Loucy (cell line): ENCODE measurements at regions not wholly inside any gene's neighbourhood (a gene's known extent, or its start where the extent isn't known, plus 50 kb on each side); places are given as distances from the start of the nearest gene placed in this dataset.
"Not testable (repeated sequence)": the region's sequence is repeated elsewhere in the genome, so short reads cannot be mapped to it uniquely, and the experiment has no call there.

ENCODE experiments used
- H2AFZ ChIP-seq: fragments of 200-600 bp; sonication (generic); 2 replicates; pipeline ENCODE4 v1.6.0; 2016; ENCODE audit warnings: antibody characterized with exemption, mild to moderate bottlenecking, low read length, moderate library complexity
- H3F3A ChIP-seq: fragments of 200-600 bp; 2 replicates; pipeline ENCODE4 v1.6.0; 2016; ENCODE audit warnings: antibody characterized with exemption, low read depth, mild to moderate bottlenecking
- H3K27me3 ChIP-seq: fragments of 200-600 bp; sonication (generic); 2 replicates; pipeline ENCODE4 v1.6.1; 2014; ENCODE audit warnings: low read length, mild to moderate bottlenecking; ENCODE audit not compliant: insufficient read depth, poor library complexity, severe bottlenecking
- H3K36me3 ChIP-seq: fragments of 200-600 bp; sonication (generic); 2 replicates; pipeline ENCODE4 v1.6.1; 2016; ENCODE audit warnings: low read length; ENCODE audit not compliant: insufficient read depth
- H3K4me1 ChIP-seq: fragments of 200-600 bp; sonication (generic); 2 replicates; pipeline ENCODE4 v1.5.1; 2014; ENCODE audit warnings: low read length, mild to moderate bottlenecking; ENCODE audit not compliant: insufficient read depth, poor library complexity, severe bottlenecking
- H3K4me2 ChIP-seq: fragments of 200-600 bp; sonication (generic); 2 replicates; pipeline ENCODE4 v1.6.0; 2014; ENCODE audit warnings: antibody characterized with exemption, low read length, low read depth, mild to moderate bottlenecking; ENCODE audit not compliant: poor library complexity, severe bottlenecking
- H3K4me3 ChIP-seq: fragments of 200-600 bp; sonication (generic); 2 replicates; pipeline ENCODE4 v1.5.1; 2014; ENCODE audit warnings: low read length, mild to moderate bottlenecking, mixed read lengths; ENCODE audit not compliant: poor library complexity, severe bottlenecking
- H3K79me2 ChIP-seq: fragments of 200-600 bp; sonication (generic); 2 replicates; pipeline ENCODE4 v1.6.1; 2014; ENCODE audit warnings: low read length; ENCODE audit not compliant: insufficient read depth
- H3K9ac ChIP-seq: fragments of 200-600 bp; sonication (generic); 2 replicates; pipeline ENCODE4 v1.6.0; 2014; ENCODE audit warnings: mild to moderate bottlenecking, low read depth, low read length, moderate library complexity; ENCODE audit not compliant: poor library complexity, severe bottlenecking
- H3K9me2 ChIP-seq: fragments of 200-600 bp; sonication (generic); replicated peaks from 2 replicates; pipeline ENCODE4 v1.6.1; 2016; ENCODE audit warnings: low read depth, low read length, mixed read lengths
- H3K9me3 ChIP-seq: fragments of 200-600 bp; sonication (generic); 2 replicates; pipeline ENCODE4 v1.6.1; 2014; ENCODE audit warnings: mild to moderate bottlenecking, antibody characterized with exemption, low read length, low read depth; ENCODE audit not compliant: insufficient read depth
- H4K20me1 ChIP-seq: fragments of 200-600 bp; sonication (generic); 2 replicates; pipeline ENCODE4 v1.6.0; 2014; ENCODE audit warnings: antibody characterized with exemption, low read length, mild to moderate bottlenecking; ENCODE audit not compliant: insufficient read depth, poor library complexity, severe bottlenecking
- CTCF ChIP-seq: fragments of 200-600 bp; sonication (generic); conservative IDR thresholded peaks from 2 replicates; pipeline ENCODE4 v1.5.1; 2014; ENCODE audit warnings: mild to moderate bottlenecking, antibody characterized with exemption, low read length
- EZH2phosphoT487 ChIP-seq: fragments of 200-600 bp; IDR thresholded peaks from 2 replicates; pipeline ENCODE4 v1.6.1; 2018; ENCODE audit warnings: antibody characterized with exemption, mild to moderate bottlenecking, moderate library complexity, borderline replicate concordance

- Histone ChIP-seq H3K4me3 (no peak overlapping the region), H3K4me2 (no peak overlapping the region)
Observed at GRCh38 chr17:21548236-21548635, 144.1 kb upstream of the KCNJ18 start.

GRCh38 chr17:21549107-21549687 is 143.1 kb upstream of the KCNJ18 start:
- Histone ChIP-seq H3K4me2 (no peak overlapping the region), H2AFZ (no peak overlapping the region), H3K9ac (no peak overlapping the region)

More at GRCh38 chr17:21548236-21548635, 144.1 kb upstream of the KCNJ18 start:
- H3K9ac ChIP-seq = no peak overlapping the region
- TF ChIP-seq CTCF = no peak
- no peak for TF ChIP-seq EZH2phosphoT487
- no peak overlapping the region for H2AFZ ChIP-seq
- H3K9me2 ChIP-seq = no peaks in the 10 kb centered on the region
- no peaks in the 10 kb centered on the region for H4K20me1 ChIP-seq
- H3K4me1 ChIP-seq = no peaks in the 10 kb centered on the region
- no peaks in the 10 kb centered on the region for H3K79me2 ChIP-seq
- H3F3A ChIP-seq = no peaks in the 10 kb centered on the region
- no peaks in the 10 kb centered on the region for H3K36me3 ChIP-seq
- H3K27me3 ChIP-seq = no peaks in the 10 kb centered on the region
- H3K9me3 ChIP-seq = no peaks in the 10 kb centered on the region

GRCh38 chr17:21550031-21550430 is 142.3 kb upstream of the KCNJ18 start:
- H3K4me1 ChIP-seq, H3K4me3 ChIP-seq, H2AFZ ChIP-seq, H4K20me1 ChIP-seq, H3K36me3 ChIP-seq, H3K27me3 ChIP-seq, H3K4me2 ChIP-seq, H3K9me2 ChIP-seq, H3K9ac ChIP-seq, H3K9me3 ChIP-seq, H3K79me2 ChIP-seq, H3F3A ChIP-seq: not testable (repeated sequence)

More at GRCh38 chr17:21549107-21549687, 143.1 kb upstream of the KCNJ18 start:
- no peak overlapping the region for H3K4me3 ChIP-seq
- H3K9me3 ChIP-seq = no peaks in the 10 kb centered on the region
- H3K4me1 ChIP-seq = no peaks in the 10 kb centered on the region
- TF ChIP-seq EZH2phosphoT487 = no peak
- TF ChIP-seq CTCF = no peak
- H3K9me2 ChIP-seq = no peaks in the 10 kb centered on the region
- H3K27me3 ChIP-seq = no peaks in the 10 kb centered on the region
- H3K36me3 ChIP-seq = no peaks in the 10 kb centered on the region
- H3F3A ChIP-seq = no peaks in the 10 kb centered on the region
- H4K20me1 ChIP-seq = no peaks in the 10 kb centered on the region
- H3K79me2 ChIP-seq = no peaks in the 10 kb centered on the region
